ENCODE measurements at regions not wholly inside any gene's neighbourhood (a gene's known extent, or its start where the extent isn't known, plus 50 kb on each side); places are given as distances from the start of the nearest gene placed in this dataset.

- Histone ChIP-seq H3K9ac (ENCODE audit: low read length) (no peak overlapping the region), H3K4me2 (ENCODE audit: low read length) (no peak overlapping the region), H3F3A (ENCODE audit: insufficient read depth, low read length, poor library complexity, severe bottlenecking) (no peaks in the 10 kb centered on the region)
Observed at GRCh38 chr11:92703449-92703830, 266.0 kb upstream of the MTNR1B start.

GRCh38 chr11:92707173-92707619 is 262.3 kb upstream of the MTNR1B start:
- Histone ChIP-seq H3K79me2 (replicated peaks; ENCODE audit: insufficient read depth, low read length) (no peaks in the 10 kb centered on the region), H3K9me2 (ENCODE audit: insufficient read depth, low read length) (no peaks in the 10 kb centered on the region), H3K9me3 (ENCODE audit: low read length) (no peaks in the 10 kb centered on the region), H2AFZ (ENCODE audit: low read depth, low read length) (no peak overlapping the region), H3K36me3 (ENCODE audit: insufficient read depth, low read length) (no peaks in the 10 kb centered on the region), H3K27me3 (ENCODE audit: insufficient read depth, low read depth, low read length) (no peaks in the 10 kb centered on the region), H3K4me2 (ENCODE audit: low read length) (no peak overlapping the region), H3K27ac (ENCODE audit: low read length) (no peak overlapping the region), H4K20me1 (ENCODE audit: insufficient read depth) (no peaks in the 10 kb centered on the region), H3K9ac (ENCODE audit: low read length) (no peak overlapping the region), H3K4me3 (ENCODE audit: low read length) (no peak overlapping the region), H3F3A (ENCODE audit: insufficient read depth, low read length, poor library complexity, severe bottlenecking) (no peaks in the 10 kb centered on the region)
- TF ChIP-seq MXI1 (conservative IDR thresholded peaks at IDR 0.05; ENCODE audit: poor library complexity, severe bottlenecking): no peak
- no peak for TF ChIP-seq EP300 (conservative IDR thresholded peaks at IDR 0.05; ENCODE audit: poor library complexity, severe bottlenecking)
- TF ChIP-seq RAD21 (conservative IDR thresholded peaks at IDR 0.05): no peak
- no peak for TF ChIP-seq CTCF (IDR thresholded peaks at IDR 0.05; ENCODE audit: poor library complexity, severe bottlenecking)
- TF ChIP-seq REST (IDR thresholded peaks at IDR 0.05; ENCODE audit: borderline replicate concordance): no peak
- no peak for TF ChIP-seq EZH2 (IDR thresholded peaks at IDR 0.05; ENCODE audit: borderline replicate concordance, insufficient read depth, low read length, poor library complexity, severe bottlenecking)

More at GRCh38 chr11:92703449-92703830, 266.0 kb upstream of the MTNR1B start:
- H3K9me2 ChIP-seq (ENCODE audit: insufficient read depth, low read length): no peaks in the 10 kb centered on the region
- H4K20me1 ChIP-seq (ENCODE audit: insufficient read depth): no peaks in the 10 kb centered on the region
- no peaks in the 10 kb centered on the region for H3K27me3 ChIP-seq (ENCODE audit: insufficient read depth, low read depth, low read length)
- no peak for TF ChIP-seq EZH2 (IDR thresholded peaks at IDR 0.05; ENCODE audit: borderline replicate concordance, insufficient read depth, low read length, poor library complexity, severe bottlenecking)
- TF ChIP-seq SMC3 (conservative IDR thresholded peaks at IDR 0.05; ENCODE audit: poor library complexity): no peak
- no peak for TF ChIP-seq RAD21 (conservative IDR thresholded peaks at IDR 0.05)
- no peak for TF ChIP-seq REST (IDR thresholded peaks at IDR 0.05; ENCODE audit: borderline replicate concordance)
- TF ChIP-seq POLR2AphosphoS5 (IDR thresholded peaks at IDR 0.05): no peak
- TF ChIP-seq TAF1 (IDR thresholded peaks at IDR 0.05; ENCODE audit: low read depth): no peak
- no peak for TF ChIP-seq MXI1 (conservative IDR thresholded peaks at IDR 0.05; ENCODE audit: poor library complexity, severe bottlenecking)
- TF ChIP-seq CTCF (IDR thresholded peaks at IDR 0.05; ENCODE audit: poor library complexity, severe bottlenecking): no peak
- no peak for TF ChIP-seq EP300 (conservative IDR thresholded peaks at IDR 0.05; ENCODE audit: poor library complexity, severe bottlenecking)
- no peaks in the 10 kb centered on the region for H3K79me2 ChIP-seq (replicated peaks; ENCODE audit: insufficient read depth, low read length)
- H3K9me3 ChIP-seq (ENCODE audit: low read length): no peaks in the 10 kb centered on the region
- no peak overlapping the region for H2AFZ ChIP-seq (ENCODE audit: low read depth, low read length)
- H3K36me3 ChIP-seq (ENCODE audit: insufficient read depth, low read length): peaks cover 4% of the 10 kb centered on the region
- no peak overlapping the region for H3K4me3 ChIP-seq (ENCODE audit: low read length)
- no peak overlapping the region for H3K27ac ChIP-seq (ENCODE audit: low read length)

Measured in neural cell (in vitro differentiated cells).